ENCODE measurements at regions not wholly inside any gene's neighbourhood (a gene's known extent, or its start where the extent isn't known, plus 50 kb on each side); places are given as distances from the start of the nearest gene placed in this dataset.

- Histone ChIP-seq H3K27ac (no peak overlapping the region), H3K27me3 (no peaks in the 10 kb centered on the region), H3K9me3 (peaks cover 0 to 40% (median 12%) of the 10 kb centered on the region in 11 donors), H3K4me1 (no peaks in the 10 kb centered on the region), H3K4me3 (no peak overlapping the region), H3K36me3 (no peaks in the 10 kb centered on the region)
- WGBS, 2 donors, result 86 to 95% methylated on average over 1 of the region's 1 CpG
- ATAC-seq (no peak), DNase-seq (no peak)
- intact Hi-C loops (cut with DNase I), result no loop called here
- TF ChIP-seq CTCF (IDR thresholded peaks at IDR 0.05), result no peak
These were observed 548.5 kb downstream of the CHSY3 start for GRCh38 chr5:130452744-130453143.

- Histone ChIP-seq H3K27ac (no peak overlapping the region), H3K27me3 (no peaks in the 10 kb centered on the region), H3K36me3 (no peaks in the 10 kb centered on the region), H3K4me3 (no peak overlapping the region), H3K9me3 (peaks cover 0 to 51% (median 23%) of the 10 kb centered on the region in 11 donors), H3K4me1 (no peaks in the 10 kb centered on the region)
- no peak for DNase-seq
- WGBS, 2 donors, result 61 to 70% methylated on average over 1 of the region's 1 CpG
- no peak for ATAC-seq
- TF ChIP-seq CTCF (IDR thresholded peaks at IDR 0.05), result no peak
- intact Hi-C loops (cut with DNase I), result no loop called here
These were observed 532.2 kb downstream of the CHSY3 start for GRCh38 chr5:130436430-130436829.

GRCh38 chr5:130427222-130427955 lies 523.1 kb downstream of the CHSY3 start:
- H3K27me3 ChIP-seq, result no peaks in the 10 kb centered on the region
- ATAC-seq, result no peak
- intact Hi-C loops (cut with DNase I), result no loop called here
- WGBS, 2 donors, result 84 to 85% methylated on average over 6 of the region's 6 CpGs
- no peaks in the 10 kb centered on the region for H3K9me3 ChIP-seq
- no peaks in the 10 kb centered on the region for H3K36me3 ChIP-seq
- H3K4me3 ChIP-seq, result no peak overlapping the region
- no peak for DNase-seq
- no peaks in the 10 kb centered on the region for H3K4me1 ChIP-seq
- no peak for TF ChIP-seq CTCF (IDR thresholded peaks at IDR 0.05)
- H3K27ac ChIP-seq, result no peak overlapping the region

- H3K27me3 ChIP-seq, result no peaks in the 10 kb centered on the region
- H3K36me3 ChIP-seq, result no peaks in the 10 kb centered on the region
- WGBS, 2 donors, result 76 to 80% methylated on average over 2 of the region's 2 CpGs
- no peak overlapping the region for H3K4me3 ChIP-seq
- no peak for TF ChIP-seq CTCF (IDR thresholded peaks at IDR 0.05)
- no peaks in the 10 kb centered on the region for H3K4me1 ChIP-seq
- ATAC-seq (no peak), DNase-seq (no peak)
- H3K9me3 ChIP-seq, result no peaks in the 10 kb centered on the region
- intact Hi-C loops (cut with DNase I), result no loop called here
- H3K27ac ChIP-seq, result no peak overlapping the region
These were observed 521.2 kb downstream of the CHSY3 start for GRCh38 chr5:130425424-130425823.

All from heart right ventricle (tissue), 16 donors.